CD4-positive, alpha-beta T cell treated with Interleukin-4 for 1 hour (primary cell): ENCODE measurements at regions not wholly inside any gene's neighbourhood (a gene's known extent, or its start where the extent isn't known, plus 50 kb on each side); places are given as distances from the start of the nearest gene placed in this dataset.

Source experiments
- DNase-seq, 2 donors: peaks; one replicate each; pipeline ENCODE4 v3.0.0-alpha.2; 2020 to 2022

DNA sequence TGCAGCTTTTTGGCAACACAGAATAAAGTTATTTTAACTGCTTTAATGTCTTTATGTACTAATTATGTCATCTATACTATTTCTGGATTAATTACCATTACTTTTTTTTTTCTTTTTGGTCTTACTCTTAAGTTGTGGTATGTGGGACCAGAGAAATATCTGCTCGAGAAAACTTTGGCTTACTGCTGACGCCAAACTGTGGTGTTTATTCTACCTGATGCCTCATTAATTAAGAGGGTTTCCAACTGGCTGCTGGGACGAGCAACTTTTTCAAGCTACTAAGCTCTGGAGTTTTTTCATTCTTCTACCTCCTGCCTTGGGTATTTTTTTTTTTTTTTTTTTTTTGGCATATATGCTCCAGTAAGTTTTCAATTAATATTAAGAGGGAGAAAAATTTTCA, 1257.5 kb downstream of the FSCB start:
- DNase-seq, result no peak

DNA sequence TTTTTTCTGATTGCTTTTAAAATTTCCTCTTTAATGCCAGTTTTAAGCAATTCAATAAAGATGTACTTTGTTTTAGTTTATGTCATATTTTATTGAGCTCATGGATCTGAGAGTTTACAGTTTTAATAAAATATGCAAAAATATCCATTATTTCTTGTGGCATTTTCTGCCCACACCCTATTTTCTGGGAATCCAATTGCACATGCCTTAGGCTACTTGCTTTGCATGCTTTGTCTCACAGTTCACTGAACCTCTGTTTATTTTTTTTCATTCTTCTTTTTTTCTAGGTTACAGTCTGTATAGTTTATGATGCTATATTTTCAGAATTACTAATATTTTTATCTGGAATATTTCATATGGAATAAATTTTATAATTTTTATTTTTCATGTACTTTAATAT, 1258.0 kb downstream of the FSCB start:
- no peak for DNase-seq

DNA sequence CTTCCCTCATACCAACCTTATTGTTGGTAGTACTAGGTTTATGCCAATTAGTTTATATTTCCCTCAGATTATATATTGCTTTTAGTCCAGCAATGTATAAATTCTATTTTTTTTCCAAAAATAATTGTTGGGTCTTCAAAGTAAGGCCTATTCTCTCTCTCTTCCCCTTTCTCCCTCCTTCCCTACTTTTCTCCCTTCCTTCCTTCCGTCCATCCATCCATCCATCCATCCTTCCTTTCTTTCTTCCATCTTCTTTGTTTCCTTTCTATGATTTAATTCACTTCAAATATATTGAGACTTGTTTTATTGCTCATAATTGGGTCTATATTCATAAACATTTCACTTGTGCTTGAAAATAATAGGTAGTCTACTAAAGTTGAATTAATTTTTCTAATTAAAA, 1259.2 kb downstream of the FSCB start:
- DNase-seq, result no peak

DNA sequence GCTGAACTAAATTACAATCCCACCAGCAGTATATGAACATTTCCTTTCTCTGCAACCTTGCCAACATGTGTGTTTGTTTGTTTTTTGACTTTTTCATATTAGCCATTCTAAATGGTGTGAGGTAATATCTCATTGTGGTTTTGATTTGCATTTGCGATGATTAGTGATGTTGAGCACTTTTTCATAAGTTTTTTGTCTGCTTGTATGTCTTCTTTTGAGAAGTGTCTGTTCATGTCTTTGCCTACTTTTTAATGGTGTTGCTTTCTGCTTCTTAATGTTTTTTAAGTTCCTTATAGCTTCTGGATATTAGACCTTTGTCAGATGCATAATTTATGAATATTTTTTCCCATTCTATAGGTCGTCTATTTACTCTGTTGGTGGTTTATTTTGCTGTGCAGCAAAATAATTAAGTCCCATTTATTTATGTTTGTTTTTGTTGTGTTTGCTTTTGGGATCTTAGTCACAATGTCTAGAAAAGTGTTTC, 1262.9 kb downstream of the FSCB start:
- DNase-seq, result no peak

DNA sequence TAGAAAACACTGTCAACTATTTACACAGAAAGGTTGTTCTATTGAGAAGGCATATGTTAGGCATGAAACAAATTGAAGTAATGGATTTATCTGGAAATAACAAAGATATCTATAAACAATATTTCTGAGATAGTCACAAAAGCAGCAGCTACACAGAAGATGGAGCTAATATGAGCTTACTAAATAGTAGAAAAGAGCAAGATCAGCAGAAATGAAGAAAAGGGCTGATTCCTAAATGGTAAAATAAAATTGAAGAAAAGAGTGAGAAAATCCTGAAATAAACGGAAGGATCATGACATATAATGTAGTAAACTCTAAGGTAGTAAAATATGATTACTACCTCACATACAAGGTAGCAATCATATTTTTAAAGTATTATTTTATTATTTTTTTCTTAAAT, 1263.9 kb downstream of the FSCB start:
- DNase-seq, result no peak

DNA sequence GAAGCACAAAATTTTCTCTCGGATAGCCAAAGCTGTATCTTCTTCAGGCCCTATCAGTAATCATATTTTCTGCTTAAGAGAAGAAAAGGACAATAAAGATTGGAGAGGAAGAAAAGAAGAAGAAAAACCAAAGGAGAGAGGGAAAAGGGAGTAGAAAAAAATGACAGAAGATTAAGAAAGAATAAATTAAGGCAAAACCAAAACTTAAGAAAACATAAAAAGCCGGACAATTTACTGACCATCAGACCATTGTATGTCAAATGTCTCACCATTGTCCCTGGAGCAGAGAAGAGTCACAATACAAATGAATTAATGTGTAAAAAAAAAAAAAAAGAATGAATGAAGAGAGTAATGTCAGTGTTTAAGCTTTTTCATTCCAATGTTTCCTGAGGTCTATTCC, 1274.8 kb downstream of the FSCB start:
- DNase-seq, result no peak

DNA sequence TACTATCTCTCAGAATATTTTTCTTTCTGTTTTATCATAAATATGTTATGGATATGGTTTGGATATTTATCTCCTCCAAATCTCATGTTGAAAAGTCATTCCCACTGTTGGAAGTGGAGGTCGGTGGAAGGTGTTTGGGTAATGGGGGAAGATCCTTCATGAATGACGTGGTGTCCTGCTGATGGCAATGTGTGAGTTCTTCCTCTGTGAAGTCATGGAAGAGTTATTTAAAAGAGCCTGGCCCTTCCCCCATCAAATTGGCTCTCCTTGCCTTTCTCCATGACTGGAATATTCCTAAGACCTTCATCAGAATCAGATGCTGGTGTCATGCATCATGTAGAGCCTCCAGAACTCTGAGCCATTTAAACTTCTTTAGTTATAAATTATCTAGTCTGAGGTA, 1291.6 kb downstream of the FSCB start:
- DNase-seq, result no peak

DNA sequence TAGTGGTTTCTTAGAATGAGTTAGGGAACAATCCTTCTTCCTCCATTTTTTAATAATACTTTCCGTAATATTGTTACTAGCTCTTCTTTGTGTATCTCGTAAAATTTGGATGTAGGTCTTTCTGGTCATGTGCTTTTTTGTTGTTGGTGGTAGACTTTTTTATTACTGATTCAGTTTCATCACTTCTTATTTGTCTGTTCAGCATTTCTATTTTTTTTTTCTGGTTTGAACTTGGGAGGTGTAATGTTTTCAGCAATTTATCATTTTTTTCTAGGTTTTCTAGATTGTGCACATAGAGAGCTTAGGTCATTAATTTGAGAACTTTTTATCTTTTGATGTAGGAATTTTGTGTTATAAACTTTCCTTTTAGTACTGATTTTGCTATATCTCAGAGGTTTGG, 1299.9 kb downstream of the FSCB start:
- no peak for DNase-seq

DNA sequence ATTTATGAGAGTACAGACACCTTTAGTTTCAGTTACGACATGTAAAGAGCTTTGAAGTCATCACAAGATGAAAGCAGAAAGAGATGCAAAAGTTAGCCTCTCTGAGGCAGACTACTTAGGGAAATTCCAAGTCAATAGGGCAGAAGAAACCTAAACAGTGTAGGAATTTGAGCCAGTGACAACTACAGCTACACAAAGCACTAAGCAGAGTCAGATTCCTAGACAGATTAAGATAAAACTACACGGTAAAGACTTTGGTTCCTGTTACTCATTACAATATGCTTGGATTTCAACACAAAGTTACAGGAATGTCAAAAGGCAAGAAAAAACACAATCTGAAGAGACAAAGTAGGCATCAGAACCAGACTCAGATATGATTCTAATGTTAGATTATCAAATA, 1302.3 kb downstream of the FSCB start:
- no peak for DNase-seq

DNA sequence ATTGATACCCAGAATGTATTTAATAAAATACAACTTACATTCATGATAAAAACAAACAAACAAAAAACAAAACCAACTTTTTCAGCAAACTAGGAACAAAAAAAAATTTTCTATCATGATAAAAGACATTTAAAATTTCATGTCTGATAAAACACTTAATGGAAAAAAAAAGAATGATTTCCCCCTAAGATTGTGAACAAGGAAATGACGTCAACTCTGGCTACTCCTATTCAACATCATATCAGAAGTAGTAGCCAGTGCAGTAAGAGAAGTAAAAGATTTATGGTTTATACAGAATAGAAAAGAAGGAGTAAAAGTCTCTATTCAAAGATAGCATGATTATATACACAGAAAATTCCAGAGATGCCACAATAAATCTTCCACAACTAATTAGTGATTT, 1306.6 kb downstream of the FSCB start:
- no peak for DNase-seq

DNA sequence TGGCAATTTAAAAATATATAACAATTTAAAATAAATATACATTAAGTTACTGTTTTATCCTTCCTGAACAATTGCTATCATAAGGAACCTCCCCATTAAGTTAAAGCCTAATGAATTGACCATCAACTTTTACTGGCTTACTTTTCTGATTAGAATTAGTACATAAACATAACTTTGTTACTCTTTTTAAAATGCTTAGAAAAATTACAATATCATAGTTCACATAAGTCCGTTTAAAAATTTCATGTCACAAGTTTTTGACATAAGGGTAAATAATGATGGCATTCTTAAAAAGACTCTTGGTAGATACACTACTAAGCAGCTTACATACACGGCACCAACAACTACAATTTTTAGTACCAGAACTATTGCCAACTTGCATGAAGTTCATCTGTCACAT, 1308.6 kb downstream of the FSCB start:
- DNase-seq, result no peak

DNA sequence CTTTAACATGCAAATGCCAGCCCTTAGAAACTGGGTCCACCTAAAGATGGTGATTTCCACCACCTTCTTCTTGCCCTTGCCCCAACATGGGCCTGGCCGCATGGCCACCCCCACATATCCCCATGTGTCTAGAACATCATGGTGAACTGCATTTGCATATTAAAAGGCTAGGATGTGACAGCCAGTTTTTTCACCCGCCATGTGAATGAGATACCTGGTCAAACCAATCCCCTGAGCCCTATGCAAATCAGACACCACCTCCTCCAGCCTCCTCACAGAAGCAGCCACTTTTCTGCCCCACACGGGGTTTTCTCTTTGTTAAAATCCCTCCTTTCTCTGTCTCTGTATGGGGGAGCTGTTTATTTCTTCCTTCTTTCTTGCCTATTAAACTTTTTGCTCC, 1322.5 kb downstream of the FSCB start:
- no peak for DNase-seq

DNA sequence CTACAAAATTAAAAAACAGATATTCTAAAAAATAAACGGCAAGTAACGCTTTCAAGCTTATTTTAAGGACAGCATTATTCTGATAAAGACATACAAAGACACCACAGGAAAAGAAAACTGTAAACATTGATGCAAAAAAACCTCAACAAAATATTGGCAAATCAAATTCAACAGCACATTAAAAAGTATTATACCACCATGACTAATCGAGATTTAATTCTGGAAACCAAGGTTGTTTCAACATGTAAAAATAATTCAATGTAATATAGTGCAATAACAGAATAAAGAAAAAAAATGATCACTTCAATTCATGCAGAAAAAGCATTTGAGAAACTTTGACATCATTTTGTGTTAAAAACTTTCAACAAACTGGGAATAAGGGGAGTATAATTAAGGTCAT, 1323.2 kb downstream of the FSCB start:
- no peak for DNase-seq

DNA sequence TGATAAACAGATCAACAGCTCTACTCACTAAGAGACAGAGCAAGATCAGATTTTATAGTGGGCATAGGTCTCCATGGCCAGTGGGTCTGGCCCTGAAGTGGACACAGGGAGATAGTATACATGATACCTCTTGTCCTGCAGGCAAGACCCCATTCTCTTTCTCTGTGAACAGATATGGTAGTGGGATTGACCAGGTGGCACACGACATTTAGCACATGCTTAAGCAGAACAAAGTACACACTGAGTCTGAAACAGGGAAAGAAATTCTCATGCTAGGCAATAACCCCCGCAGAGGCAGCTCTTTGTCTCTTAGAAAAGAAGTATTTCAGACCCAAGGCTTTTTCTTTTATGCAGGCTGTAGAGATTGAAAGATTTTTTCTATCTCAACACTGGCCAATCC, 1331.2 kb downstream of the FSCB start:
- no peak for DNase-seq

DNA sequence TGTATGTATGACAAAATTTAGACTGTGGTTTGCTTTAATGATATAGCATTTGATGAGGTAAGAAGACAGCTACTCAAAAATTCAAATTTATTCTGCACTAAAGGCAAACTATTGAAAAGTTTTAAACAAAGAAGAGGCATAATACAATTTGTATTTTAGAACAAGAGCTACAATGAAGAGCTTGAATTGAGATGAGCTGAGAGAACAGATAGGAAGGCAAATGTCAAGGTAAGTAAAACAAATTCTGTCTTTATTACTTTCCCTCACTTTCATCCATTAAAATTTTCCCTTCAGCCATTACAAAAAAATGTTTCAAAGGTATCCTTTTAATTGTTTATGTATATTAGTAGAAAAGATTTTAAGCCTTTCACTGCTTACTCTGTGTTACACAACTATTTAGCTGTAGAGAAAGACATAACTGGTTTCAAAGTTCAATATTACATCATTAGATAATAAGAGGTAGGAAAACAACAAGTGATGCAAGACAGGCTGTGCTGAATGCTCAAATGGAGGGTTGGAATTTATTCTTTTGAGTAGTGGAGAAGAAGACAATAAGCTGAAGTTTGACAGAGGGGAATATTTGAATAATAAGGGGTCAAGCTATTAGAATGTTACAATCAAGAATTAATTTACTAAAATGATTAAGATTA, 1334.1 kb downstream of the FSCB start:
- DNase-seq, result no peak

DNA sequence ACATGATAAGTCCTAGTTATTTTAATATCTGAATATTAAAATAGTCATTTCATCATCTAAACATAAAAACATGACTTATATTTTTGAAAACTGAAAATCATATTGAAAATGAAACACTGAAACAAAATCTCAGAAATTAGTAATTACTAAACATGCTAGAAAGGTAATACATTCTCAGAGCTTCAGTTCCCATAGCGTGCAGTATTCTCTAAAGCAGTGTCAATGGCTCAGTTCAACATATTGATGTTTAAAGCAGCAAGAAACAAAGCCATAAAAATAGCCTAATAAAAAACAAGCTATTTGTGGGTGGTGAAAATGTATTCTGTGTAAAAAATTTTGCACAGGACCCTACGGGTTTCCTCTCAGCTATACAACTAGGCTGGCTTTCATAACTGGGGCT, 1337.4 kb downstream of the FSCB start:
- no peak for DNase-seq

DNA sequence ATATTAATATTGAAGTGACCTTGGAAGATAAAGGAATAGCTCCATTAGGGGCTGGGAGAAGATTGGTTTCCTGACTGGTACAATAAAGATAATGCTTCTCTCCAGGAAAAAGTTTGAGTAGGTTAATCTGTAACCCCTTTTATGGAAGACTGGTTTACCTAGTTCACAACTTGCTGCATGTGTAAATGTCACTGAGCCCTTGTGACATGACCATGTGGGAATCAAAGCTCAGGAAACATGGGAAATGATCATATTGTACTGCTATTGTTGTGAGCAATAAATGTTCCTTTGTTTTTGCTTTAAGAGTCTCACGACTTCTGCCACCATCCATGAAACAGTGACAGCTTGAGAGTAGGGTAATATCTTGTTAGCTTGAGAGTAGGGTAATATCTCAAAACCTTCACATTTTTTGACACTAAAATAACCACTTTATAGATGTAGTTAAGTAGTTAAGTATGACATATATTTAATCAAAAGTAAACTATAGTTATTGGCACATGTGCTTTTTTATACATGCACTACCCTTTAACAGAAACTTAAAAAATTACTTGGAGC, 1338.6 kb downstream of the FSCB start:
- no peak for DNase-seq

DNA sequence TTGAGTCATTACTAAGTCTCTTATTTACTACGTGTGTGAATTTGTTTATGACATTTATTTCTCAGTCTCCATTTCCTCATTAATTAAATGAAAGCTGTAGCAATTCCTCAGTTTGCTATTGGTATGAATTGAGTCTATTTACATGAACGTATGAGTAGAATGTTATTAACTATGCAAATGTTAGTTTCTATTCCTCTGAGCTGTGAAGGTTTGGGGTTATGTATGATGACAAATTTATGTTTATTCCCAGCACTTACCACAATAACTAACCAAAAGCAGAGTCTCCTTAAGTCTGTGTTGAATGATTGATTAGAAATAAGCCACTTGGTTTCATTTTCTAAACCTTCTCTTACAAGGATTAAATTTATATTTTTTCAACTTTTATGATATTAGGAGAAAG, 1340.9 kb downstream of the FSCB start:
- no peak for DNase-seq

DNA sequence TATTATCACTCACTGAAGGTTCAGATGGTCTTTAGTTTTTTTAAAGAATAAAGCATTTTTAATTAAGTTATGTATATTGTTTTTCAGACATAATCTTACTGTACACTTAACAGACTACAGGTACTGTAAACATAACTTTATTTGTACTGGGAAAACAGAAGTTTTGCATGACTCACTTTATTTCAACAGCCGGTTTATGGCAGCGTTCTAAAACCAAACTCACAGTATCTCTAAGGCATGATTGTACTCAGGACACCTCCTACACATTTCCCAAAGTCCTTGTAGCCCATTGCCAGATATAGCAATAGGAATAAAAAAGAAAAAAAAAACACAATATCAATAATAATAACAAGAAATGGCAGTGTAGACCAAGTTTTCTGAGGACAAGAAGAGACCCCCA, 1341.4 kb downstream of the FSCB start:
- no peak for DNase-seq

DNA sequence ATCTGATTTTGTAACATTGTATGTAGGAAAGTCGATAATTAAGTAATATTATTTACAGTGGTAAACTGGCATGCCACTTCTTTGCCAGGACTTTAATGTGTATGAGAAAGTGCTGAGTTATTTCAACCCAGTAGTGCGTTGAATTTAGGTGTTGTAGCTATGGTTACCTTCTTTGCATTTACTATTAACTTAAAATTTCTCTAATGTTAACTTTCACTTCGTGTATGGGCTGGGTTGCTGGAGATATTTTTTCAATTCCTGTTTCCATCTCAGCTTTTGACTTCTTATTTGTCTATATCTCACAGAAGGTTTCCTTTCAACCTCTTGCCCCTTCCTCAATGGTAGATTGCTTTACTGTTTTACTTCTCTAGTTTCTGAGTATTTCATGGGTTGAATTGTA, 1345.6 kb downstream of the FSCB start:
- DNase-seq, result no peak

DNA sequence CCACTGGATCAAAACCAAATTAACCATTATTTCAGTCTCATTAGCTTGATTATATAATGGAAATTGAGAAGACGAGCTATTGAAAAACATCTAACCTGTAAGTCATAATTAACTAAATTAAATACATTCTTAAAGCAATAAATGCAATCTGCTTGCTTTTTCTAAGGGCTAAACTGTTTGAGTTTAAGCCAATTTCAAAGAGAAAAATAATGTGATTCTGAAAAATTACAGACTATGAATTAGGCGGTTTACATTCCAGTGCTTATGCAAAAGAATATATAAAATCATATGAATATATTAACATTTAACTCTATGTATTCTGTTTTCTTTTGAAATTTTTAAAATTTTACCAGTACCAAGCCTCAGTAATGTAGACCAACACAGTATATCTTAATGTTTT, 1349.4 kb downstream of the FSCB start:
- no peak for DNase-seq

DNA sequence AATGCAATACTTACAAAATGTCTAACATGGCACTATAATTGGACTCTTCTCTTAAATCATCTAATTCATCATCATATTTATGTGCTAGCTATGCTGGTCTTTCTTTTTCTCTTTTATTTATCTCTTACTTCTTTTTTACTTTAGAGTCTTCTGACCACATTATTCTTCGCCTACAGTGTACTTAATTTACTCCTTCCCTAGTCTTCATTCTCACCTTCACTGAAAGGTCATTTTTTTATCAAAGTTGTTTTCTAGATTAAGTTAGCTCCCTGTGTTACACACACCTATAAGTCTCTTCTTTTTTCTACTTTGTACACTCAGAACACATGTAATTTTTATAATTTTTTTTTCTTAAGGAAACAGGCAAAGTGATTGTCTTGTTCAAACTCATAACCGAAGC, 1351.2 kb downstream of the FSCB start:
- DNase-seq, result no peak

DNA sequence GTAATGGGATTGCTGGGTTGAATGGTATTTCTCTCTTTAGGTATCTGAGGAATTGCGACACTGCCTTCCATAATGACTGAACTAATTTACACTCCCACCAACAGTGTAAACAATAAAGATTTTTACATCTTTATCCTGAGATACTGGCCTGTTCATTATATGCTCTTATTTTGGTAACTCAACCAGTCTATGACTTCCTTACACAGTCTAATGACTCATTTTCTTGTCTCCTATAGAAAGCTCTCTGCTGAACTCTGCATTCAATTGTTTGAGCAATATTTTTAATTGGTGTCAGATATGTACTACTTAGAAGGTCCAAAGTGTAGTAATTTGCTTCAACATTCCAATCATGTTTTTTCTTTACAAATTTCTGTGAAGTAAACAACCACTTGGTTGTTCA, 1351.8 kb downstream of the FSCB start:
- DNase-seq, result no peak

DNA sequence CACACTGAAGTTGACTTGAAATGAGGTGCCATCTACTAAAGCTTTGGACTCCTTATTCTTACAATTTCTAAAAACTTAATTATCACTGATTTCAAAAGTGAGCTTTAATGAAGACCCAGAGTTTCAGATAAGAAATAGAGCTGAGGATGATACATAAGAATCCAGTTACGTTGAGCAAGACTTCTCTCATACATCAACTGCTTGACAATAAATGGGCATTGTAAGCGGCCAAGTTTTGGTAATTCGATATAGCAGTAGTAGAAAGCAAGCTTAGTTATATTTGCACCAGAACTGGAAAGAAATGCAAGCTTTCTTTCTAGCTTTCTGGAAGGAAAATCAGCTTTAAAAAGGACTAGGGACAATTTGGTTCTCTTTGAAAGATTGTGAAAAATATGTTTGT, 1359.6 kb downstream of the FSCB start:
- DNase-seq, result no peak

DNA sequence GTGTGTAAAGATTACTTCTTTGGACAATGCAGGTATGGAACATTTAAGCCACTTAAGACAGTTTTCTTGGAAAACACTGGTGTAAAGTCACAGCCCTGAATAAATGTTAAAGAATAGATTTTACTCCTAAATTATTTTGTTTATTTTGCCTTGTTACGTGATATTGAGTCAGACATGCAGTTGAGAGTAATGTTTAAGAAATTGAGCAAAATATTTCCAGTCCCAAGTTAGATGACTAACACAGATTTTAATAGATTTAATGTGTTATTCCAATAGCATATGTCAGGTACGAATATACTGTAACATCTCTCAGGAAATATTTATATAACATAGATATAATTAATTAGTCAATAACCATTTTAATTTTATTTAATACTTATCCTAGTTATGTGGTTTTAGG, 1361.7 kb downstream of the FSCB start:
- DNase-seq, result no peak
